ENCODE measurements at regions not wholly inside any gene's neighbourhood (a gene's known extent, or its start where the extent isn't known, plus 50 kb on each side); places are given as distances from the start of the nearest gene placed in this dataset.

- BruUV-seq (replicated peaks) = no TSS peak
- peaks cover 0 to 3% of the 10 kb centered on the region in 2 experiments; a peak in 1 of 5 replicates for H3K27me3 ChIP-seq (ENCODE audit: control insufficient read depth in 1 of 2, insufficient read depth in 2 of 2, low read length in 2 of 2)
- ChIA-PET POLR2A (no interaction called here), CTCF (ENCODE audit: low intra/inter-chr PET ratio, low total read pairs) (no interaction called here)
- ATAC-seq (no peak), FAIRE-seq (no peak), DNase-seq (ENCODE audit: low spot score) (no peak)
- H3K36me3 ChIP-seq (replicated peaks in 1 of 2; ENCODE audit: control insufficient read depth in 1 of 2, insufficient read depth in 2 of 2, low read length in 2 of 2) = no peaks in the 10 kb centered on the region
- H3K9me3 ChIP-seq (ENCODE audit: low read length) = no peaks in the 10 kb centered on the region
- no peaks in the 10 kb centered on the region for H3K4me1 ChIP-seq (ENCODE audit: insufficient read depth, low read length)
- no peak overlapping the region for H3K4me3 ChIP-seq (replicated peaks in 1 of 3; ENCODE audit: insufficient read depth in 1 of 3, low read depth in 2 of 3, low read length in 3 of 3)
- H3K4me2 ChIP-seq (ENCODE audit: low read depth, low read length) = no peak overlapping the region
- no peak overlapping the region for H2AFZ ChIP-seq (ENCODE audit: low read length)
- intact Hi-C loops (cut with micrococcal nuclease; ENCODE audit: unreplicated experiment) = no loop called here
- no peak overlapping the region for H3K27ac ChIP-seq (ENCODE audit: extremely low read length, insufficient read depth, low read length)
- no peaks in the 10 kb centered on the region for H3K79me2 ChIP-seq (ENCODE audit: insufficient read depth, low read length)
- no peak overlapping the region for H3K9ac ChIP-seq (ENCODE audit: insufficient read depth, low read depth, low read length)
- WGBS (ENCODE audit: low lambda C conversion rate) = 0% methylated on average over 3 of the region's 11 CpGs
- in situ Hi-C loops (cut with HindIII; ENCODE audit: extremely low pct_ligation_motif_present, low pct_unique_long_range_greater_than_20kb) = no loop called here
- no peaks in the 10 kb centered on the region for H4K20me1 ChIP-seq (ENCODE audit: insufficient read depth, low read length)
- TF ChIP-seq, protein P1, sequence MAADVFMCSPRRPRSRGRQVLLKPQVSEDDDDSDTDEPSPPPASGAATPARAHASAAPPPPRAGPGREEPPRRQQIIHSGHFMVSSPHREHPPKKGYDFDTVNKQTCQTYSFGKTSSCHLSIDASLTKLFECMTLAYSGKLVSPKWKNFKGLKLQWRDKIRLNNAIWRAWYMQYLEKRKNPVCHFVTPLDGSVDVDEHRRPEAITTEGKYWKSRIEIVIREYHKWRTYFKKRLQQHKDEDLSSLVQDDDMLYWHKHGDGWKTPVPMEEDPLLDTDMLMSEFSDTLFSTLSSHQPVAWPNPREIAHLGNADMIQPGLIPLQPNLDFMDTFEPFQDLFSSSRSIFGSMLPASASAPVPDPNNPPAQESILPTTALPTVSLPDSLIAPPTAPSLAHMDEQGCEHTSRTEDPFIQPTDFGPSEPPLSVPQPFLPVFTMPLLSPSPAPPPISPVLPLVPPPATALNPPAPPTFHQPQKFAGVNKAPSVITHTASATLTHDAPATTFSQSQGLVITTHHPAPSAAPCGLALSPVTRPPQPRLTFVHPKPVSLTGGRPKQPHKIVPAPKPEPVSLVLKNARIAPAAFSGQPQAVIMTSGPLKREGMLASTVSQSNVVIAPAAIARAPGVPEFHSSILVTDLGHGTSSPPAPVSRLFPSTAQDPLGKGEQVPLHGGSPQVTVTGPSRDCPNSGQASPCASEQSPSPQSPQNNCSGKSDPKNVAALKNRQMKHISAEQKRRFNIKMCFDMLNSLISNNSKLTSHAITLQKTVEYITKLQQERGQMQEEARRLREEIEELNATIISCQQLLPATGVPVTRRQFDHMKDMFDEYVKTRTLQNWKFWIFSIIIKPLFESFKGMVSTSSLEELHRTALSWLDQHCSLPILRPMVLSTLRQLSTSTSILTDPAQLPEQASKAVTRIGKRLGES (CRISPR knock-in tag; IDR thresholded peaks at IDR 0.05; ENCODE audit: borderline replicate concordance) = no peak
- TF ChIP-seq CAMTA2 (CRISPR knock-in tag; IDR thresholded peaks at IDR 0.05; ENCODE audit: borderline replicate concordance) = no peak
- no peak for TF ChIP-seq ZNF710 (CRISPR knock-in tag; IDR thresholded peaks at IDR 0.05; ENCODE audit: borderline replicate concordance)
- no peak for TF ChIP-seq HDAC2 (CRISPR knock-in tag; IDR thresholded peaks at IDR 0.05)
- TF ChIP-seq ZNF281 (CRISPR knock-in tag; IDR thresholded peaks at IDR 0.05; ENCODE audit: borderline replicate concordance) = no peak
- no peak for TF ChIP-seq ZNF614 (CRISPR knock-in tag; IDR thresholded peaks at IDR 0.05; ENCODE audit: borderline replicate concordance)
- no peak for TF ChIP-seq ARID2 (CRISPR knock-in tag; IDR thresholded peaks at IDR 0.05; ENCODE audit: borderline replicate concordance)
- TF ChIP-seq ZC3H13 (CRISPR knock-in tag; IDR thresholded peaks at IDR 0.05) = no peak
- no peak for TF ChIP-seq NR2F2 (IDR thresholded peaks at IDR 0.05; ENCODE audit: borderline replicate concordance, low read depth)
- TF ChIP-seq ZNF749 (CRISPR knock-in tag; IDR thresholded peaks at IDR 0.05; ENCODE audit: borderline replicate concordance) = no peak
- no peak for TF ChIP-seq ZNF432 (CRISPR knock-in tag; IDR thresholded peaks at IDR 0.05; ENCODE audit: borderline replicate concordance)
- no peak for TF ChIP-seq ZBTB42 (CRISPR knock-in tag; IDR thresholded peaks at IDR 0.05)
- TF ChIP-seq AGO2 (optimal IDR thresholded peaks at IDR 0.05; ENCODE audit: low read depth, low read length) = no peak
- TF ChIP-seq SOX13 (IDR thresholded peaks at IDR 0.05) = no peak
- no peak for TF ChIP-seq SOX13 (CRISPR knock-in tag; conservative IDR thresholded peaks at IDR 0.05 in 1 of 2, IDR thresholded peaks at IDR 0.05 in 1 of 2)
- no peak for TF ChIP-seq ZNF33B (CRISPR knock-in tag; IDR thresholded peaks at IDR 0.05)
- TF ChIP-seq ZNF776 (CRISPR knock-in tag; IDR thresholded peaks at IDR 0.05) = no peak
- no peak for TF ChIP-seq GTF2F1 (IDR thresholded peaks at IDR 0.05; ENCODE audit: low read length)
Observed at GRCh38 chr15:77786181-77786890, 153.6 kb upstream of the LINGO1 start.
